NCI-H2081 (cell line): ENCODE measurements at regions not wholly inside any gene's neighbourhood (a gene's known extent, or its start where the extent isn't known, plus 50 kb on each side); places are given as distances from the start of the nearest gene placed in this dataset.
"Not testable (repeated sequence)": the region's sequence is repeated elsewhere in the genome, so short reads cannot be mapped to it uniquely, and the experiment has no call there.

ENCODE experiments used
- DNase-seq, 2 experiments: peaks; one replicate each; lab custom pipeline; 2025; lab: John Stamatoyannopoulos, UW

GRCh38 chr18:14963246-14963645 lies 215.3 kb downstream of the ANKRD30B start:
- no peak for DNase-seq

GRCh38 chr18:14964002-14964401 lies 216.0 kb downstream of the ANKRD30B start:
- DNase-seq = no peak

GRCh38 chr18:14964406-14964805 lies 216.4 kb downstream of the ANKRD30B start:
- DNase-seq = no peak

GRCh38 chr18:14964976-14965375 lies 217.0 kb downstream of the ANKRD30B start:
- not testable (repeated sequence) for DNase-seq

GRCh38 chr18:14965553-14965952 lies 217.6 kb downstream of the ANKRD30B start:
- no peak for DNase-seq

- DNase-seq = not testable (repeated sequence)
Observed at GRCh38 chr18:14967246-14967645, 219.3 kb downstream of the ANKRD30B start.

GRCh38 chr18:14969500-14969899 lies 221.5 kb downstream of the ANKRD30B start:
- DNase-seq = no peak

- DNase-seq = no peak
Observed at GRCh38 chr18:14970027-14970426, 222.1 kb downstream of the ANKRD30B start.

- DNase-seq = no peak
Observed at GRCh38 chr18:14971461-14972185, 223.7 kb downstream of the ANKRD30B start.

GRCh38 chr18:14973421-14973820 lies 225.4 kb downstream of the ANKRD30B start:
- not testable (repeated sequence) for DNase-seq

- no peak for DNase-seq
Observed at GRCh38 chr18:14974088-14974487, 226.1 kb downstream of the ANKRD30B start.

- DNase-seq = no peak
Observed at GRCh38 chr18:14974576-14974975, 226.6 kb downstream of the ANKRD30B start.

- no peak for DNase-seq
Observed at GRCh38 chr18:14975431-14975830, 227.5 kb downstream of the ANKRD30B start.

GRCh38 chr18:14976736-14977430 lies 228.9 kb downstream of the ANKRD30B start:
- no peak for DNase-seq

GRCh38 chr18:14978191-14978590 lies 230.2 kb downstream of the ANKRD30B start:
- DNase-seq = no peak

- no peak for DNase-seq
Observed at GRCh38 chr18:14978962-14979535, 231.1 kb downstream of the ANKRD30B start.

GRCh38 chr18:14979875-14980274 lies 231.9 kb downstream of the ANKRD30B start:
- no peak for DNase-seq

- not testable (repeated sequence) for DNase-seq
Observed at GRCh38 chr18:14984531-14984930, 236.6 kb downstream of the ANKRD30B start.

GRCh38 chr18:14985291-14986013 lies 237.5 kb downstream of the ANKRD30B start:
- not testable (repeated sequence) for DNase-seq

- DNase-seq = not testable (repeated sequence)
Observed at GRCh38 chr18:14987377-14987776, 239.4 kb downstream of the ANKRD30B start.

- DNase-seq = not testable (repeated sequence)
Observed at GRCh38 chr18:14987960-14988710, 240.2 kb downstream of the ANKRD30B start.

GRCh38 chr18:14989569-14989968 lies 241.6 kb downstream of the ANKRD30B start:
- DNase-seq = not testable (repeated sequence)
